Calu3 (cell line): ENCODE measurements at regions not wholly inside any gene's neighbourhood (a gene's known extent, or its start where the extent isn't known, plus 50 kb on each side); places are given as distances from the start of the nearest gene placed in this dataset.

ENCODE experiments used
- BruUV-seq: library from RNA; stranded (reverse); fragments of 400-500 nt; replicated peaks from 2 replicates; lab custom pipeline; 2021; lab: Mats Ljungman, UMichigan
- CTCF ChIA-PET: fragments of 300-600 bp; sonication (Branson Sonifier 250); formaldehyde crosslinking; loops from one replicate; lab custom pipeline; 2022; ENCODE audit warnings: antibody characterized with exemption; lab: Charles Lee
- DNase-seq: peaks from one replicate; pipeline ENCODE4 v3.0.0; 2022
- H3K27ac Mint-ChIP-seq: one replicate; pipeline ENCODE4 v1.8.0; 2022; ENCODE audit warnings: mixed read lengths; ENCODE audit not compliant: unreplicated experiment
- H3K27me3 Mint-ChIP-seq: one replicate; pipeline ENCODE4 v1.8.0; 2022; ENCODE audit warnings: mixed read lengths; ENCODE audit not compliant: unreplicated experiment
- H3K36me3 Mint-ChIP-seq: one replicate; pipeline ENCODE4 v1.8.0; 2022; ENCODE audit warnings: mild to moderate bottlenecking, moderate library complexity, mixed read lengths; ENCODE audit not compliant: insufficient read depth, unreplicated experiment
- H3K4me1 Mint-ChIP-seq: one replicate; pipeline ENCODE4 v1.8.0; 2022; ENCODE audit warnings: mild to moderate bottlenecking, low read depth, mixed read lengths; ENCODE audit not compliant: unreplicated experiment
- H3K4me3 Mint-ChIP-seq: one replicate; pipeline ENCODE4 v1.8.0; 2022; ENCODE audit warnings: mild to moderate bottlenecking, low read depth, moderate library complexity, mixed read lengths; ENCODE audit not compliant: unreplicated experiment
- H3K9me3 Mint-ChIP-seq: one replicate; pipeline ENCODE4 v1.8.0; 2022; ENCODE audit warnings: low read depth, mixed read lengths; ENCODE audit not compliant: unreplicated experiment
- intact Hi-C: fragments of 100-400 bp; cut with micrococcal nuclease; formaldehyde crosslinking; loops from one replicate; pipeline ENCODE4 v1.10.0; 2022; ENCODE audit not compliant: unreplicated experiment
- TF ChIP-seq, protein P1 (sequence below): fragments of 200-600 bp; IDR thresholded peaks from one replicate; pipeline ENCODE4 v1.8.0; 2022; ENCODE audit warnings: antibody characterized with exemption; ENCODE audit not compliant: unreplicated experiment

DNA sequence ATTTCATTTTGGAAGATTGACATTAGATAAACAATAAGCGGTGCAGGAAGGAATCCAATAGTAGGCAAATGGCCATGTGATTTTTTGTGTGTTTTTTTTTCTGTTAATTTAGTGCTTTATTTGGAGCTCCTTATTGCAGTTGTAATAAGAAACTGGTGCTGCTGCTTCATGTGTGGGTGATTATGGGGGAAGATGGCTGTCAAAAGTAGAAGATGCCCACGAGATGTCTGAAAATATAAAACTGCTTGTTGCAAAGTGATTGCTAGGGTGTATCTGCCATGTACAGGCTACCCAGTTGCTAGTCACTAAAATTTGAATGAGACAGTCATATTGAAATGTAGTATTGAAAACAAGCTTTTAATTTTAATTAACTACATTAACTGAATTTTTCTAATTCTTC lies 216.7 kb upstream of the FTMT start:
- no peak for DNase-seq
- H3K4me1 Mint-ChIP-seq, result no peaks in the 10 kb centered on the region
- BruUV-seq, result no TSS peak
- CTCF ChIA-PET, result no interaction called here
- no peaks in the 10 kb centered on the region for H3K9me3 Mint-ChIP-seq
- TF ChIP-seq, protein P1, sequence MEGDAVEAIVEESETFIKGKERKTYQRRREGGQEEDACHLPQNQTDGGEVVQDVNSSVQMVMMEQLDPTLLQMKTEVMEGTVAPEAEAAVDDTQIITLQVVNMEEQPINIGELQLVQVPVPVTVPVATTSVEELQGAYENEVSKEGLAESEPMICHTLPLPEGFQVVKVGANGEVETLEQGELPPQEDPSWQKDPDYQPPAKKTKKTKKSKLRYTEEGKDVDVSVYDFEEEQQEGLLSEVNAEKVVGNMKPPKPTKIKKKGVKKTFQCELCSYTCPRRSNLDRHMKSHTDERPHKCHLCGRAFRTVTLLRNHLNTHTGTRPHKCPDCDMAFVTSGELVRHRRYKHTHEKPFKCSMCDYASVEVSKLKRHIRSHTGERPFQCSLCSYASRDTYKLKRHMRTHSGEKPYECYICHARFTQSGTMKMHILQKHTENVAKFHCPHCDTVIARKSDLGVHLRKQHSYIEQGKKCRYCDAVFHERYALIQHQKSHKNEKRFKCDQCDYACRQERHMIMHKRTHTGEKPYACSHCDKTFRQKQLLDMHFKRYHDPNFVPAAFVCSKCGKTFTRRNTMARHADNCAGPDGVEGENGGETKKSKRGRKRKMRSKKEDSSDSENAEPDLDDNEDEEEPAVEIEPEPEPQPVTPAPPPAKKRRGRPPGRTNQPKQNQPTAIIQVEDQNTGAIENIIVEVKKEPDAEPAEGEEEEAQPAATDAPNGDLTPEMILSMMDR, result no peak
- no peak overlapping the region for H3K27ac Mint-ChIP-seq
- H3K4me3 Mint-ChIP-seq, result no peak overlapping the region
- intact Hi-C loops, result loop anchor here (10.0 kb wide), 1 partner anchor 230 kb away; no protein-coding TSS in a partner anchor
- H3K27me3 Mint-ChIP-seq, result no peaks in the 10 kb centered on the region
- no peaks in the 10 kb centered on the region for H3K36me3 Mint-ChIP-seq

DNA sequence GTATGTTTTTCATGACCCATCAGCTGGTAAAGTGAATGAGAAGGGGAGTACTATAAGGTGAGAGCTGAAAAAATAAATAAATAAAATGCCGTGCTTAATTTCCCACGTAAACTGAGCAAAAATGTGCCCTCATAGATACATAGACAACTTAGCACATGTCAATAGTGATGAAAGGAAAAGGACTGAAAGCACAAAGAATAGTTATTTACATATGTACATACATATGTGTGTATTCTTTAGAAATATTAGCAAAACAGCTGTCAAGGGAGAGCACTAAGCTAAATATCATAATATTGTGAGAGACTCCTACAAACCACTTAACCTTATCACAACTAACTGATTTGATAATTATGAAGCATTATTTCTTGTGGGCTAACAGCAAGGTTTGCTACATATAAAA lies 213.6 kb upstream of the FTMT start:
- BruUV-seq, result no TSS peak

DNA sequence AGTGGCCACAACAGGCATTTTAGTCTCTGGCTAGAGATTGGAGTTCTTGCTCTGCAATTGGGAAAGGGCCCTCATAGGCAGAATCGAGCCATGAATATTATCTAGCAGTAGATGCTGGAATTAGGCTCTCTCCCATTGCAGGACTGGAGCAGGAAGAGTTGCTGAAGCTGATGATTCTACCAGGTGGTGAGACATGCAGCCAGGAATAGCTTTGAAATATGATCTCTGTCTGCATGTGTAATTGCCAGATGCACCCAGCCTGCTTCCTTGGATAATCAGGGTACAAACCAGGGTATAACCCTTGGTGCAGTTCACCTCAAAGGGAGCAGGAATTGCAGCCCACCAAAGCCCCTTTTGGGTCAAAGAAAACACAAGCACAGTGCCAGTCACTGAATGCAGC lies 211.4 kb upstream of the FTMT start:
- Mint-ChIP-seq H3K27ac (no peak overlapping the region), H3K4me1 (no peaks in the 10 kb centered on the region), H3K9me3 (peaks cover 5% of the 10 kb centered on the region), H3K27me3 (no peaks in the 10 kb centered on the region), H3K36me3 (no peaks in the 10 kb centered on the region), H3K4me3 (no peak overlapping the region)
- BruUV-seq, result no TSS peak
- TF ChIP-seq, protein P1, result no peak
- intact Hi-C loops, result no loop called here
- no peak for DNase-seq
- CTCF ChIA-PET, result no interaction called here

More for the DNA sequence above, 213.6 kb upstream of the FTMT start:
- TF ChIP-seq, protein P1, result no peak
- H3K36me3 Mint-ChIP-seq, result no peaks in the 10 kb centered on the region
- no peaks in the 10 kb centered on the region for H3K27me3 Mint-ChIP-seq
- H3K27ac Mint-ChIP-seq, result no peak overlapping the region
- no peak for DNase-seq
- CTCF ChIA-PET, result no interaction called here
- intact Hi-C loops, result loop anchor here (10.0 kb wide), 1 partner anchor 227 kb away; no protein-coding TSS in a partner anchor
- H3K9me3 Mint-ChIP-seq, result peaks cover 5% of the 10 kb centered on the region
- no peaks in the 10 kb centered on the region for H3K4me1 Mint-ChIP-seq
- no peak overlapping the region for H3K4me3 Mint-ChIP-seq

DNA sequence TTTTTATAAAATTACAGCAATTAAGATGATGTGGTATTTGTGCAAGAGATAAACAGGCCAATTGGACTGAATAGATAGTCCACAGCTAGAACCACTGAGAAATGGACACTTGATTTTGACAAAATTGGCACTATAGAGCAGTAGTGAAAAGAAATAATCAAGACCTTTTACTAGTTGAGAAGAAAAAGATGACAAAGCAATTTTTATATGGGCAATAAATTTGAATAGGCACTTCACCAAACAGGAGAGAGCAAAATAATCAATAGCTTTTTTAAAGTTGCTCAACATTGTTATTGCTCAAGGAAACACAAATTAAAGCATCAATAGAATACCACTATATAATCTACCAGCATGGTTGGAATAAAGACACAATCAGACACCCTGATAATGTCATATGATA lies 193.5 kb upstream of the FTMT start:
- Mint-ChIP-seq H3K4me1 (no peaks in the 10 kb centered on the region), H3K27me3 (no peaks in the 10 kb centered on the region), H3K27ac (no peak overlapping the region), H3K4me3 (no peak overlapping the region), H3K9me3 (peaks cover 3% of the 10 kb centered on the region), H3K36me3 (no peaks in the 10 kb centered on the region)
- DNase-seq, result no peak
- intact Hi-C loops, result no loop called here
- TF ChIP-seq, protein P1, result no peak
- CTCF ChIA-PET, result interaction anchor here (0.6 kb wide), 1 partner anchor 988 kb away, joined by 3 read pairs; no protein-coding TSS in a partner anchor
- BruUV-seq, result no TSS peak
